Activated CD4-positive, alpha-beta memory T cell treated with anti-CD3 and anti-CD28 coated beads, Interleukin-2, amount 10 ng/mL, durations not matched to agents 7 days and 5 days (primary cell): ENCODE measurements at regions not wholly inside any gene's neighbourhood (a gene's known extent, or its start where the extent isn't known, plus 50 kb on each side); places are given as distances from the start of the nearest gene placed in this dataset.
"Not testable (repeated sequence)": the region's sequence is repeated elsewhere in the genome, so short reads cannot be mapped to it uniquely, and the experiment has no call there.

Experiments used
- CTCF ChIA-PET: fragments of 350-600 bp; sonication (Branson Sonifier 250); formaldehyde crosslinking; loops from one replicate; lab custom pipeline; 2021; ENCODE audit warnings: antibody characterized with exemption, inconsistent platforms; lab: Charles Lee
- POLR2A ChIA-PET: fragments of 350-600 bp; sonication (Branson Sonifier 250); formaldehyde crosslinking; loops from one replicate; lab custom pipeline; 2021; ENCODE audit warnings: antibody characterized with exemption; lab: Charles Lee
- DNase-seq: peaks from one replicate; pipeline ENCODE4 v3.0.0-alpha.2; 2020
- H3K27ac Mint-ChIP-seq: one replicate; pipeline ENCODE4 v1.8.0; 2021; ENCODE audit warnings: mild to moderate bottlenecking, mixed read lengths
- H3K27me3 Mint-ChIP-seq: one replicate; pipeline ENCODE4 v1.8.0; 2021; ENCODE audit warnings: mixed read lengths
- H3K36me3 Mint-ChIP-seq: one replicate; pipeline ENCODE4 v1.8.0; 2021; ENCODE audit warnings: low read depth, mixed read lengths
- H3K4me1 Mint-ChIP-seq: one replicate; pipeline ENCODE4 v1.8.0; 2021; ENCODE audit warnings: mixed read lengths
- H3K4me3 Mint-ChIP-seq: one replicate; pipeline ENCODE4 v1.8.0; 2021; ENCODE audit warnings: mild to moderate bottlenecking, mixed read lengths
- H3K9me3 Mint-ChIP-seq: one replicate; pipeline ENCODE4 v1.8.0; 2021; ENCODE audit warnings: mixed read lengths

GRCh38 chr2:53131416-53131815 is 636.2 kb upstream of the CHAC2 start:
- Mint-ChIP-seq H3K4me3 (no peak overlapping the region), H3K4me1 (peaks cover 7% of the 10 kb centered on the region), H3K9me3 (peaks cover 2% of the 10 kb centered on the region), H3K27me3 (no peaks in the 10 kb centered on the region), H3K27ac (no peak overlapping the region), H3K36me3 (no peaks in the 10 kb centered on the region)
- DNase-seq = no peak
- POLR2A ChIA-PET = no interaction called here
- CTCF ChIA-PET = no interaction called here

- Mint-ChIP-seq H3K36me3 (no peaks in the 10 kb centered on the region), H3K27me3 (no peaks in the 10 kb centered on the region), H3K4me3 (no peak overlapping the region), H3K27ac (no peak overlapping the region), H3K9me3 (peaks cover 4% of the 10 kb centered on the region), H3K4me1 (peaks cover 7% of the 10 kb centered on the region)
- ChIA-PET POLR2A (no interaction called here), CTCF (no interaction called here)
- DNase-seq = no peak
These were observed 637.1 kb upstream of the CHAC2 start for GRCh38 chr2:53130441-53130943.

GRCh38 chr2:53129851-53130250 is 637.8 kb upstream of the CHAC2 start:
- Mint-ChIP-seq H3K36me3 (no peaks in the 10 kb centered on the region), H3K4me3 (no peak overlapping the region), H3K27me3 (no peaks in the 10 kb centered on the region), H3K27ac (no peak overlapping the region), H3K4me1 (peaks cover 7% of the 10 kb centered on the region), H3K9me3 (peaks cover 4% of the 10 kb centered on the region)
- ChIA-PET CTCF (no interaction called here), POLR2A (no interaction called here)
- DNase-seq = no peak

GRCh38 chr2:53127061-53127650 is 640.4 kb upstream of the CHAC2 start:
- no peak overlapping the region for H3K27ac Mint-ChIP-seq
- ChIA-PET CTCF (no interaction called here), POLR2A (no interaction called here)
- peaks cover 7% of the 10 kb centered on the region for H3K4me1 Mint-ChIP-seq
- H3K27me3 Mint-ChIP-seq = no peaks in the 10 kb centered on the region
- peaks cover 4% of the 10 kb centered on the region for H3K9me3 Mint-ChIP-seq
- H3K36me3 Mint-ChIP-seq = no peaks in the 10 kb centered on the region
- no peak for DNase-seq
- H3K4me3 Mint-ChIP-seq = no peak overlapping the region

- ChIA-PET CTCF (no interaction called here), POLR2A (no interaction called here)
- Mint-ChIP-seq H3K27me3 (no peaks in the 10 kb centered on the region), H3K4me3 (no peak overlapping the region), H3K9me3 (peaks cover 2% of the 10 kb centered on the region), H3K4me1 (no peaks in the 10 kb centered on the region), H3K36me3 (no peaks in the 10 kb centered on the region), H3K27ac (no peak overlapping the region)
- DNase-seq = no peak
These were observed 652.6 kb upstream of the CHAC2 start for GRCh38 chr2:53114991-53115390.

- POLR2A ChIA-PET = no interaction called here
- H3K36me3 Mint-ChIP-seq = no peaks in the 10 kb centered on the region
These were observed 653.0 kb upstream of the CHAC2 start for GRCh38 chr2:53114582-53114981.

GRCh38 chr2:53112408-53112807 is 655.2 kb upstream of the CHAC2 start:
- H3K4me3 Mint-ChIP-seq, H3K27me3 Mint-ChIP-seq, H3K27ac Mint-ChIP-seq, CTCF ChIA-PET, H3K36me3 Mint-ChIP-seq, H3K9me3 Mint-ChIP-seq, H3K4me1 Mint-ChIP-seq, DNase-seq, POLR2A ChIA-PET: not testable (repeated sequence)

More at GRCh38 chr2:53114582-53114981, 653.0 kb upstream of the CHAC2 start:
- no peak overlapping the region for H3K27ac Mint-ChIP-seq
- CTCF ChIA-PET = no interaction called here
- H3K27me3 Mint-ChIP-seq = no peaks in the 10 kb centered on the region
- no peaks in the 10 kb centered on the region for H3K4me1 Mint-ChIP-seq
- H3K4me3 Mint-ChIP-seq = no peak overlapping the region
- peaks cover 2% of the 10 kb centered on the region for H3K9me3 Mint-ChIP-seq
- DNase-seq = no peak

- no peak overlapping the region for H3K27ac Mint-ChIP-seq
- no peaks in the 10 kb centered on the region for H3K36me3 Mint-ChIP-seq
- no peaks in the 10 kb centered on the region for H3K27me3 Mint-ChIP-seq
- ChIA-PET CTCF (no interaction called here), POLR2A (no interaction called here)
- H3K4me3 Mint-ChIP-seq = no peak overlapping the region
- no peak for DNase-seq
- H3K9me3 Mint-ChIP-seq = peaks cover 2% of the 10 kb centered on the region
- no peaks in the 10 kb centered on the region for H3K4me1 Mint-ChIP-seq
These were observed 656.2 kb upstream of the CHAC2 start for GRCh38 chr2:53111406-53111805.

GRCh38 chr2:53111004-53111403 is 656.6 kb upstream of the CHAC2 start:
- H3K36me3 Mint-ChIP-seq = no peaks in the 10 kb centered on the region

GRCh38 chr2:53108246-53108645 is 659.4 kb upstream of the CHAC2 start:
- no peak overlapping the region for H3K27ac Mint-ChIP-seq
- H3K4me3 Mint-ChIP-seq = no peak overlapping the region
- no peaks in the 10 kb centered on the region for H3K4me1 Mint-ChIP-seq
- DNase-seq = no peak
- peaks cover 3% of the 10 kb centered on the region for H3K9me3 Mint-ChIP-seq
- POLR2A ChIA-PET = no interaction called here
- CTCF ChIA-PET = no interaction called here
- H3K27me3 Mint-ChIP-seq = no peaks in the 10 kb centered on the region
- no peaks in the 10 kb centered on the region for H3K36me3 Mint-ChIP-seq

More at GRCh38 chr2:53111004-53111403, 656.6 kb upstream of the CHAC2 start:
- POLR2A ChIA-PET = no interaction called here
- H3K27me3 Mint-ChIP-seq = no peaks in the 10 kb centered on the region
- no peak for DNase-seq
- H3K4me1 Mint-ChIP-seq = no peaks in the 10 kb centered on the region
- H3K9me3 Mint-ChIP-seq = peaks cover 2% of the 10 kb centered on the region
- H3K4me3 Mint-ChIP-seq = no peak overlapping the region
- H3K27ac Mint-ChIP-seq = no peak overlapping the region
- CTCF ChIA-PET = no interaction called here

GRCh38 chr2:53104263-53104662 is 663.3 kb upstream of the CHAC2 start:
- H3K4me3 Mint-ChIP-seq = no peak overlapping the region
- DNase-seq = no peak
- no peaks in the 10 kb centered on the region for H3K27me3 Mint-ChIP-seq
- ChIA-PET POLR2A (no interaction called here), CTCF (no interaction called here)
- H3K36me3 Mint-ChIP-seq = no peaks in the 10 kb centered on the region
- no peaks in the 10 kb centered on the region for H3K4me1 Mint-ChIP-seq
- peaks cover 1% of the 10 kb centered on the region for H3K9me3 Mint-ChIP-seq
- no peak overlapping the region for H3K27ac Mint-ChIP-seq

- CTCF ChIA-PET = no interaction called here
- Mint-ChIP-seq H3K27ac (no peak overlapping the region), H3K9me3 (peaks cover 1% of the 10 kb centered on the region), H3K36me3 (no peaks in the 10 kb centered on the region), H3K27me3 (no peaks in the 10 kb centered on the region), H3K4me1 (no peaks in the 10 kb centered on the region), H3K4me3 (no peak overlapping the region)
- DNase-seq = no peak
- POLR2A ChIA-PET = no interaction called here
These were observed 663.9 kb upstream of the CHAC2 start for GRCh38 chr2:53103679-53104078.

GRCh38 chr2:53098696-53099078 is 668.9 kb upstream of the CHAC2 start:
- Mint-ChIP-seq H3K9me3 (no peaks in the 10 kb centered on the region), H3K4me1 (no peaks in the 10 kb centered on the region), H3K36me3 (no peaks in the 10 kb centered on the region), H3K27ac (no peak overlapping the region), H3K4me3 (no peak overlapping the region), H3K27me3 (no peaks in the 10 kb centered on the region)
- no peak for DNase-seq
- POLR2A ChIA-PET = no interaction called here
- CTCF ChIA-PET = no interaction called here

- no peaks in the 10 kb centered on the region for H3K27me3 Mint-ChIP-seq
- H3K4me1 Mint-ChIP-seq = no peaks in the 10 kb centered on the region
- H3K9me3 Mint-ChIP-seq = peaks cover 3% of the 10 kb centered on the region
- ChIA-PET CTCF (no interaction called here), POLR2A (no interaction called here)
- H3K36me3 Mint-ChIP-seq = no peaks in the 10 kb centered on the region
- no peak overlapping the region for H3K27ac Mint-ChIP-seq
- no peak for DNase-seq
- no peak overlapping the region for H3K4me3 Mint-ChIP-seq
These were observed 671.3 kb upstream of the CHAC2 start for GRCh38 chr2:53096351-53096750.
